ENCODE measurements at regions not wholly inside any gene's neighbourhood (a gene's known extent, or its start where the extent isn't known, plus 50 kb on each side); places are given as distances from the start of the nearest gene placed in this dataset.

DNA sequence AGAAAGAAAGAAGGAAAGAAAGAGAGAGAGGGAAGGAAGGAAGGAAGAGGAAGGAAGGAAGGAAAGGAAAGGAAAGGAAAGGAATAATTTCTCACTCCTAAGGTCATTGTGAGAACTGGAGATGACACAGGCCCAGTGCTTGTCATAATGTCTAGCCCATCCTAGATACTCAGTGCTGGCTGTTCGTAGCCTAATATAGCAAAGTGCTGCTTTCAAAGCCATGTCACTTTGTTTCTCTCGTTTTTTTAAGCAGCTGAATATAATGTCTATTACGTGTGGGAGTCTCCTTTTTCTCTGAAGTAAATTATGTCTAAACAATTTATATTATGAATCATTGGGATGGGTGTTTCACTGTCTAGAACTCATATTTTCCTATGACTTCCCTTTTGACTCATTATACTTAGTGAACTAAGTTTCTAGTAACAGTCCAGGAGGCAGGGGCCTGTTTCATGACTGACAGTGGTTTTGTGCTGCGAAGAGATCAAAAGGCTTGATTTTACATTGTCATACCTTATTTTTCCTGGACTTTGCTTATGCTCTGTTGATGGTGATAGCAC is 327.0 kb upstream of the ZFP42 start:
- TF ChIP-seq POLR2A (IDR thresholded peaks at IDR 0.05): no peak
- TF ChIP-seq, protein P1, sequence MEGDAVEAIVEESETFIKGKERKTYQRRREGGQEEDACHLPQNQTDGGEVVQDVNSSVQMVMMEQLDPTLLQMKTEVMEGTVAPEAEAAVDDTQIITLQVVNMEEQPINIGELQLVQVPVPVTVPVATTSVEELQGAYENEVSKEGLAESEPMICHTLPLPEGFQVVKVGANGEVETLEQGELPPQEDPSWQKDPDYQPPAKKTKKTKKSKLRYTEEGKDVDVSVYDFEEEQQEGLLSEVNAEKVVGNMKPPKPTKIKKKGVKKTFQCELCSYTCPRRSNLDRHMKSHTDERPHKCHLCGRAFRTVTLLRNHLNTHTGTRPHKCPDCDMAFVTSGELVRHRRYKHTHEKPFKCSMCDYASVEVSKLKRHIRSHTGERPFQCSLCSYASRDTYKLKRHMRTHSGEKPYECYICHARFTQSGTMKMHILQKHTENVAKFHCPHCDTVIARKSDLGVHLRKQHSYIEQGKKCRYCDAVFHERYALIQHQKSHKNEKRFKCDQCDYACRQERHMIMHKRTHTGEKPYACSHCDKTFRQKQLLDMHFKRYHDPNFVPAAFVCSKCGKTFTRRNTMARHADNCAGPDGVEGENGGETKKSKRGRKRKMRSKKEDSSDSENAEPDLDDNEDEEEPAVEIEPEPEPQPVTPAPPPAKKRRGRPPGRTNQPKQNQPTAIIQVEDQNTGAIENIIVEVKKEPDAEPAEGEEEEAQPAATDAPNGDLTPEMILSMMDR (IDR thresholded peaks at IDR 0.05): no peak
